Epithelial cell of proximal tubule (primary cell): ENCODE measurements at regions not wholly inside any gene's neighbourhood (a gene's known extent, or its start where the extent isn't known, plus 50 kb on each side); places are given as distances from the start of the nearest gene placed in this dataset.
"Not testable (repeated sequence)": the region's sequence is repeated elsewhere in the genome, so short reads cannot be mapped to it uniquely, and the experiment has no call there.

ENCODE experiments used
- DNase-seq: peaks from one replicate; pipeline ENCODE4 v3.0.0-alpha.2; 2011; ENCODE audit warnings: low read depth
- H3K4me3 ChIP-seq: 2 replicates; pipeline ENCODE4 v1.5.1; 2011; ENCODE audit warnings: low read depth, mild to moderate bottlenecking, low read length
- TF ChIP-seq, protein P1 (sequence below): conservative IDR thresholded peaks from 2 replicates; pipeline ENCODE4 v1.5.1; 2012; ENCODE audit warnings: low read depth, mild to moderate bottlenecking, low read length

DNA sequence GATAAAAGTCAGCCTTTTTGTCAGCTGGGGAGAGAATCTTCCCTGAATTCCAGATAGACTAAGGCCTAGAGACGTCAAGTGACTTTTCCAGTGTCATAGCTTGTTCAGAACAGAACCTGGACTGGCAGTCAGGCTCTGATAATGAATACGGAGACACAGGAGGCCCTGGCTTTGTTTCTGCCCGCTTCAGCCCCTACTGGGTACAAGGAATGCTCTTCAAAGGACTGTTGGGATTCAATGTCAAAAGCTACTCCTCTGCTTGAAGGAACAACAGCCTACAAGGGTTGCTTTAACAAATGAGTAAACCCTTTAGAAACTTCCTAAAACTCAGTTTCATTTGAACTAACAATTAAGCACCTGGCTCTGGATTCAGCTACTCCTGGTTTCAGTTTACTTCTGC, 412.3 kb downstream of the OXSM start:
- DNase-seq = no peak
- TF ChIP-seq, protein P1, sequence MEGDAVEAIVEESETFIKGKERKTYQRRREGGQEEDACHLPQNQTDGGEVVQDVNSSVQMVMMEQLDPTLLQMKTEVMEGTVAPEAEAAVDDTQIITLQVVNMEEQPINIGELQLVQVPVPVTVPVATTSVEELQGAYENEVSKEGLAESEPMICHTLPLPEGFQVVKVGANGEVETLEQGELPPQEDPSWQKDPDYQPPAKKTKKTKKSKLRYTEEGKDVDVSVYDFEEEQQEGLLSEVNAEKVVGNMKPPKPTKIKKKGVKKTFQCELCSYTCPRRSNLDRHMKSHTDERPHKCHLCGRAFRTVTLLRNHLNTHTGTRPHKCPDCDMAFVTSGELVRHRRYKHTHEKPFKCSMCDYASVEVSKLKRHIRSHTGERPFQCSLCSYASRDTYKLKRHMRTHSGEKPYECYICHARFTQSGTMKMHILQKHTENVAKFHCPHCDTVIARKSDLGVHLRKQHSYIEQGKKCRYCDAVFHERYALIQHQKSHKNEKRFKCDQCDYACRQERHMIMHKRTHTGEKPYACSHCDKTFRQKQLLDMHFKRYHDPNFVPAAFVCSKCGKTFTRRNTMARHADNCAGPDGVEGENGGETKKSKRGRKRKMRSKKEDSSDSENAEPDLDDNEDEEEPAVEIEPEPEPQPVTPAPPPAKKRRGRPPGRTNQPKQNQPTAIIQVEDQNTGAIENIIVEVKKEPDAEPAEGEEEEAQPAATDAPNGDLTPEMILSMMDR = no peak
- H3K4me3 ChIP-seq = no peak overlapping the region

DNA sequence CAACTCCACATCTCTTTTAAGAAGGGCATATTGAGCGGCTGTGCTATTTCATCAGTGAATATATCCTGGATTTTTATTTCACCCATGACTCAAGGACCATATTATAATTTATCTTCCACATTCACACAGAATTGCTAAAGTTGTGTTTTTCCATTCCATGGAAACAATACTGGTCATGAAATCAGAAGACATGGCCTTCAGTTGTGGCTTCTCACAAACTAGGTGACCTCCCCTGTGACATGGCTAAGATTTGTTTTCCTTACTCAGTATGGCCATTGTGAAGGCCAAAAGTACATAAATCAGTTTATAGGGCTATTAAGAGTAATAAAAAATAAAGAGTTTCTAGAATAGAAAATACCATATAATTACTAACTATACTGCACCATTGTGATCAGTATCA, 415.6 kb downstream of the OXSM start:
- no peak overlapping the region for H3K4me3 ChIP-seq

DNA sequence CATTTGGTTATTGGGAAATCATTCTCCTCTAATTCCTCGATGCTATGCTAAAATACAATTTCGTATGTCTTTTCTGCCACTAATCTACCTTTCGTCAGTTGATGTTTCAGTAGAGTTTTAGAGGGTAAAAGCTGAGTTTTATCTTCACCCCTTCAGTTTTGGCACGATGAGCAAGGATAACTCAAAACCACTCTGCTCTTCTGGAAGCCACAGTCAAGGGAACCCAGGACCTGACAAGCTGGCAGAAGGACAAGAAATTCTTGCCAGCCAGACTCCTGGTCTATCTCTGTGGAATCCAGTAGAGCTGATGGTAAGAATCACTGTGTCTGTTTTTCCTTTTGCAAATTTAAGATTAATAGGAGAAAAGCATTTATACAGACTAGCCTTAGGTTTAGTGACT, 414.4 kb upstream of the LRRC3B start:
- TF ChIP-seq, protein P1 = no peak
- H3K4me3 ChIP-seq = no peak overlapping the region
- no peak for DNase-seq

More for the DNA sequence above, 415.6 kb downstream of the OXSM start:
- TF ChIP-seq, protein P1 = no peak
- no peak for DNase-seq

DNA sequence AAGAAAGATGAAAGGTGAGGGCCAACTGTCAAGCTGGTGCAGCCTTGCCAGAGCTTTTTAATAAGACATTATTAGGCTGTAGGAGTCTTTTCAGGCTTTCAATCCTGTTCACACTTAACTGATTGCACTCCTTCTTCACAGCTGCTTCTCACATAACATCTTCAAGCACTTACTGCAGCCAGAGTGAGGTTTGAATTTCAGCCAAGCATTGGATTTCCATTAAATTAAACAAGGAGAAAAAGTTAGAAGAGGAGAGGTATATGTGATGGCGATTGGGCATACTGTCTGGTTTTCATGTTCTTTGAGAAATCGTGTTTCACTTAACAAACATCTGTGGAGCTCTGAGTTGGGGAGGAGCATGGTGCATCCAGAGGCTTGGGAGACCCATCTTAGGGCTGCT, 392.8 kb upstream of the LRRC3B start:
- no peak for DNase-seq
- H3K4me3 ChIP-seq = no peak overlapping the region
- TF ChIP-seq, protein P1 = no peak

DNA sequence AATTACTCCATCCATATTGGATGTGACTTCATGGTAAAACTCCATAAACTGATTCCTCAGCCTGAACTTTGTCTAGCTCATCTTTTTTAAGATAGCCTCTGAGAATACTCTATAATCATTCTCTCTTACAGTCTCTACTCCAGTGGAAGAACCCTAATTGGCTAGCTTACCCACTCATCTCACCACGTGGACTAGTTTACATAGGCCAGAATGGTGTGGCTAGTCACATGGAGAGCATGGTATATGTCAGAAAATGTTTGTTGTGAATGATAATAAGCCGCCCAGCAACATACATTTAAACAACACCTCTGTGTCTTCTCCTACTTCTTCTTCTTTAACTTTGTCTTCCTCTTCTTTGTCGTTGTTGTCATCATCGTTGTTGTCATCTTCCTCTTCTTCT, 389.2 kb upstream of the LRRC3B start:
- TF ChIP-seq, protein P1 = no peak
- no peak for DNase-seq
- no peak overlapping the region for H3K4me3 ChIP-seq

DNA sequence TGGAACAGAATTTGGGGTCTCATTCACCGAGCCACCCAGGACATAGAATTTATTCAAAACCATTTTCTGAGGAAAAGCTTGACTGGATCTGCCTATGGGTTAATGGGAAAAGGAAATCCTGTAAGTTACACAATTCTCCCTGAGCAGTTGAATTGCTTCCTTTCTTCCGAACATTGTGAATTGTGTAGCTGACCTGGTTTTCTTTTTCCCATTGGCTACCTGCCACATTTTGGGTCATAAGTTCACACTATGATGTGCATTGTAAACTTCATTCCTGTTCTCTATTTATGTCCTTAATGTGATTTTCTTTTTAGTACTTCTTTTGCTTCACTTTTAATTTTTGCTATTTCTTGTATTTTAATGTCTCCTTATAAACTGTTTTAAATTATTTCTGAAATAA, 386.0 kb upstream of the LRRC3B start:
- no peak for DNase-seq
- H3K4me3 ChIP-seq = no peak overlapping the region
- TF ChIP-seq, protein P1 = no peak

DNA sequence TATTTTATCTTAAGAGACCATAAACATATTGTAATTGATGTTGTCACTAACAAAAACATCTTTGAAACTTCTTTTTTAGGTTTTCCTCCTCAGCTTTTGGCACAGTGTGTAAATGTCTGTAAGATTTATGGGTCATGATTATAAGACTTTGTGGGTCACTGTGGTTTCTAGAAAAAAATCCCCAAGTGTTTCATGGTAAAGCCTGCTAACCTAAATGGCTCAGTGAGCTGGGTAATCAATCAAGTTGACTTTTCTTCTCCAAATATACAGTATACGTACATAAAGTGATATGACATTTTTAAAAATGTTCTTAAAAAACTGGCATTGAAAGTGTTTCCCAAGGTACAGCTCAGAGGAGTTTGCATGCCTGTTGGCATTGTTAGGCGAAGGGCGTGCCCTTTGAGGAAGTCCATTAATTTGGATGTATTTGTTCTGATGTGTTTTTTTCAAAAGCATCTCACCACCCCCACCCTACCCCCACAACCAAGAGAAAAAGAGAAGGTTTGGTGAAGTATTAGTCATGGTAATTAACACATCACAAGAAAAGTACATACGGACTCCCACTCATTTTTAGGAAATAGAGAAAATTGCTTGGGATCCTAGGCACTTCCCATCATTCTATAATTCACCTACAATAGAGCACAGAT, 385.4 kb upstream of the LRRC3B start:
- TF ChIP-seq, protein P1 = no peak
- no peak for DNase-seq

DNA sequence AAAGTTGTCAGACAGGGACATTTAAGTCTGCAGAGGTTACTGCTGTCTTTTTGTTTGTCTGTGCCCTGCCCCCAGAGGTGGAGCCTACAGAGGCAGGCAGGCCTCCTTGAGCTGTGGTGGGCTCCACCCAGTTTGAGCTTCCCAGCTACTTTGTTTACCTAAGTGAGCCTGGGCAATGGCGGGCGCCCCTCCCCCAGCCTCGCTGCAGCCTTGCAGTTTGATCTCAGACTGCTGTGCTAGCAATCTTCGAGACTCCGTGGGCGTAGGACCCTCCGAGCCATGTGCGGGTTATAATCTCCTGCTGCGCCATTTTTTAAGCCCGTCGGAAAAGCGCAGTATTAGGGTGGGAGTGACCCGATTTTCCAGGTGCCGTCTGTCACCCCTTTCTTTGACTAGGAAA, 378.0 kb upstream of the LRRC3B start:
- DNase-seq, H3K4me3 ChIP-seq: not testable (repeated sequence)

More for the DNA sequence above, 385.4 kb upstream of the LRRC3B start:
- no peak overlapping the region for H3K4me3 ChIP-seq
